Neural progenitor cell (in vitro differentiated cells): ENCODE measurements at regions not wholly inside any gene's neighbourhood (a gene's known extent, or its start where the extent isn't known, plus 50 kb on each side); places are given as distances from the start of the nearest gene placed in this dataset.

Experiments used
- CTCF ChIP-seq: fragments of 200-600 bp; sonication (generic); IDR thresholded peaks from 2 replicates; pipeline ENCODE4 v1.5.1; 2017; ENCODE audit warnings: antibody characterized with exemption, mild to moderate bottlenecking
- EZH2 ChIP-seq: fragments of 200-600 bp; sonication (generic); IDR thresholded peaks from 2 replicates; pipeline ENCODE4 v1.6.1; 2017; ENCODE audit warnings: antibody characterized with exemption, mild to moderate bottlenecking, moderate library complexity
- EZH2phosphoT487 ChIP-seq: fragments of 200-600 bp; sonication (generic); IDR thresholded peaks from 2 replicates; pipeline ENCODE4 v1.6.1; 2017; ENCODE audit warnings: antibody characterized with exemption

GRCh38 chr5:135667673-135668072, 88.9 kb upstream of the CXCL14 start:
- TF ChIP-seq CTCF, result no peak
- no peak for TF ChIP-seq EZH2phosphoT487
- no peak for TF ChIP-seq EZH2
